Liver (tissue), 7 donors: ENCODE measurements at regions not wholly inside any gene's neighbourhood (a gene's known extent, or its start where the extent isn't known, plus 50 kb on each side); places are given as distances from the start of the nearest gene placed in this dataset.

Source experiments
- DNase-seq: peaks from one replicate; pipeline ENCODE4 v3.0.0-alpha.2; 2017; ENCODE audit warnings: low spot score
- H3K27ac ChIP-seq, 2 donors: one replicate each; pipeline ENCODE4 v1.7.0; 2013; ENCODE audit warnings: inconsistent platforms in 2 of 2, low read length in 2 of 2, control low read depth in 1 of 2, low read depth in 1 of 2, mild to moderate bottlenecking in 1 of 2
- H3K27me3 ChIP-seq, 4 donors: one replicate each; pipeline versions ENCODE4 v1.6.1 to v1.7.0; 2013; ENCODE audit warnings: low read length in 3 of 4, inconsistent platforms in 1 of 4, mild to moderate bottlenecking in 1 of 4, moderate library complexity in 1 of 4; ENCODE audit not compliant: control insufficient read depth in 4 of 4, insufficient read depth in 4 of 4
- H3K36me3 ChIP-seq, 4 donors: one replicate each; pipeline versions ENCODE4 v1.6.1 to v1.7.0; 2013; ENCODE audit warnings: low read length in 3 of 4, mild to moderate bottlenecking in 3 of 4, low read depth in 1 of 4, moderate library complexity in 1 of 4; ENCODE audit not compliant: control insufficient read depth in 4 of 4, insufficient read depth in 3 of 4
- H3K4me1 ChIP-seq, 4 donors: one replicate each; pipeline versions ENCODE4 v1.6.1 to v1.7.0; 2013; ENCODE audit warnings: low read length in 3 of 4, mild to moderate bottlenecking in 3 of 4, moderate library complexity in 1 of 4; ENCODE audit not compliant: control insufficient read depth in 4 of 4, insufficient read depth in 4 of 4
- H3K4me3 ChIP-seq, 3 donors: one replicate each; pipeline versions ENCODE4 v1.6.1 to v1.7.0; 2013; ENCODE audit warnings: low read length in 3 of 3, control low read depth in 1 of 3, low read depth in 1 of 3, mild to moderate bottlenecking in 1 of 3
- H3K9ac ChIP-seq, 2 donors: one replicate each; pipeline ENCODE4 v1.7.0; 2013; ENCODE audit warnings: low read length in 2 of 2, mild to moderate bottlenecking in 2 of 2, moderate library complexity in 2 of 2, control low read depth in 1 of 2, low read depth in 1 of 2
- H3K9me3 ChIP-seq, 4 donors: one replicate each; pipeline versions ENCODE4 v1.6.1 to v1.7.0; 2013; ENCODE audit warnings: low read length in 3 of 4; ENCODE audit not compliant: control insufficient read depth in 4 of 4
- ATF3 ChIP-seq: IDR thresholded peaks from 2 replicates; pipeline ENCODE4 v1.6.1; 2016; ENCODE audit warnings: antibody characterized with exemption
- FOXA1 ChIP-seq: IDR thresholded peaks from 2 replicates; pipeline ENCODE4 v1.6.1; 2016; ENCODE audit warnings: antibody characterized with exemption
- GABPA ChIP-seq, 2 donors: IDR thresholded peaks in 1 of 2; conservative IDR thresholded peaks in 1 of 2; 2 replicates each; pipeline ENCODE4 v1.6.1; 2016; ENCODE audit warnings: antibody characterized with exemption in 2 of 2, mild to moderate bottlenecking in 1 of 2, moderate library complexity in 1 of 2
- HNF4A ChIP-seq, 2 donors: conservative IDR thresholded peaks; 2 replicates each; pipeline ENCODE4 v1.6.1; 2016; ENCODE audit warnings: antibody characterized with exemption in 2 of 2, mild to moderate bottlenecking in 2 of 2
- HNF4G ChIP-seq: IDR thresholded peaks from 2 replicates; pipeline ENCODE4 v1.6.1; 2016; ENCODE audit warnings: antibody characterized with exemption
- JUND ChIP-seq, 2 donors: IDR thresholded peaks; 2 replicates each; pipeline ENCODE4 v1.6.1; 2016; ENCODE audit warnings: antibody characterized with exemption in 2 of 2
- SP1 ChIP-seq: IDR thresholded peaks from 2 replicates; pipeline ENCODE4 v1.6.1; 2018; ENCODE audit warnings: antibody characterized with exemption, mild to moderate bottlenecking
- TAF1 ChIP-seq: conservative IDR thresholded peaks from 2 replicates; pipeline ENCODE4 v1.6.1; 2016; ENCODE audit warnings: antibody characterized with exemption, mild to moderate bottlenecking
- YY1 ChIP-seq: IDR thresholded peaks from 2 replicates; pipeline ENCODE4 v1.6.1; 2016; ENCODE audit warnings: antibody characterized with exemption, mild to moderate bottlenecking
- WGBS: extraction: QIAGEN DNeasy Blood & Tissue Kit; methylation state at CpG from one replicate; pipeline ENCODE4 v1.1.7; 2013; 5-methylcytosine and 5-hydroxymethylcytosine counted together
- TF ChIP-seq, protein P1 (sequence below): IDR thresholded peaks from 2 replicates; pipeline ENCODE4 v1.6.1; 2016; ENCODE audit warnings: antibody characterized with exemption
- TF ChIP-seq, protein P2 (sequence below): IDR thresholded peaks from 2 replicates; pipeline ENCODE4 v1.6.1; 2016; ENCODE audit warnings: antibody characterized with exemption
- donor health status: healthy.
- donor health status: healthy.
- donor health status: healthy.
- donor health status: healthy.

- no peak for TF ChIP-seq ATF3
These were observed 70.6 kb upstream of the L3MBTL3 start (continued) for GRCh38 chr6:129947797-129948196.

GRCh38 chr6:129946439-129947140 lies 71.8 kb upstream of the L3MBTL3 start:
- H3K9me3 ChIP-seq: no peaks in the 10 kb centered on the region
- 77% methylated on average over 9 of the region's 9 CpGs for WGBS

GRCh38 chr6:129943637-129944271 lies 74.6 kb upstream of the L3MBTL3 start:
- Histone ChIP-seq H3K9ac (no peak overlapping the region), H3K4me3 (no peak overlapping the region), H3K27me3 (peaks cover 0 to 11% (median 0%) of the 10 kb centered on the region in 4 donors), H3K36me3 (no peaks in the 10 kb centered on the region), H3K27ac (no peak overlapping the region), H3K9me3 (no peaks in the 10 kb centered on the region), H3K4me1 (no peaks in the 10 kb centered on the region)
- DNase-seq: no peak
- 87% methylated on average over 11 of the region's 11 CpGs for WGBS
- TF ChIP-seq GABPA (IDR thresholded peaks at IDR 0.05 in 1 of 2, conservative IDR thresholded peaks at IDR 0.05 in 1 of 2): no peak
- no peak for TF ChIP-seq HNF4G
- TF ChIP-seq YY1: no peak
- TF ChIP-seq, protein P1, sequence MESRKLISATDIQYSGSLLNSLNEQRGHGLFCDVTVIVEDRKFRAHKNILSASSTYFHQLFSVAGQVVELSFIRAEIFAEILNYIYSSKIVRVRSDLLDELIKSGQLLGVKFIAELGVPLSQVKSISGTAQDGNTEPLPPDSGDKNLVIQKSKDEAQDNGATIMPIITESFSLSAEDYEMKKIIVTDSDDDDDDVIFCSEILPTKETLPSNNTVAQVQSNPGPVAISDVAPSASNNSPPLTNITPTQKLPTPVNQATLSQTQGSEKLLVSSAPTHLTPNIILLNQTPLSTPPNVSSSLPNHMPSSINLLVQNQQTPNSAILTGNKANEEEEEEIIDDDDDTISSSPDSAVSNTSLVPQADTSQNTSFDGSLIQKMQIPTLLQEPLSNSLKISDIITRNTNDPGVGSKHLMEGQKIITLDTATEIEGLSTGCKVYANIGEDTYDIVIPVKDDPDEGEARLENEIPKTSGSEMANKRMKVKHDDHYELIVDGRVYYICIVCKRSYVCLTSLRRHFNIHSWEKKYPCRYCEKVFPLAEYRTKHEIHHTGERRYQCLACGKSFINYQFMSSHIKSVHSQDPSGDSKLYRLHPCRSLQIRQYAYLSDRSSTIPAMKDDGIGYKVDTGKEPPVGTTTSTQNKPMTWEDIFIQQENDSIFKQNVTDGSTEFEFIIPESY: no peak
- TF ChIP-seq SP1: no peak
- TF ChIP-seq JUND (IDR thresholded peaks at IDR 0.05): no peak
- no peak for TF ChIP-seq HNF4A (conservative IDR thresholded peaks at IDR 0.05)
- TF ChIP-seq, protein P2, sequence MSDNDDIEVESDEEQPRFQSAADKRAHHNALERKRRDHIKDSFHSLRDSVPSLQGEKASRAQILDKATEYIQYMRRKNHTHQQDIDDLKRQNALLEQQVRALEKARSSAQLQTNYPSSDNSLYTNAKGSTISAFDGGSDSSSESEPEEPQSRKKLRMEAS: no peak

More at GRCh38 chr6:129946439-129947140, 71.8 kb upstream of the L3MBTL3 start:
- H3K4me1 ChIP-seq: no peaks in the 10 kb centered on the region
- no peaks in the 10 kb centered on the region for H3K36me3 ChIP-seq
- no peak overlapping the region for H3K9ac ChIP-seq
- H3K27ac ChIP-seq: no peak overlapping the region
- TF ChIP-seq FOXA1 (no peak), TAF1 (no peak), JUND (IDR thresholded peaks at IDR 0.05) (no peak), ATF3 (no peak)
- no peak for DNase-seq
- peaks cover 0 to 3% (median 0%) of the 10 kb centered on the region in 4 donors for H3K27me3 ChIP-seq
- no peak overlapping the region for H3K4me3 ChIP-seq
